SK-N-SH (cell line): ENCODE measurements at regions not wholly inside any gene's neighbourhood (a gene's known extent, or its start where the extent isn't known, plus 50 kb on each side); places are given as distances from the start of the nearest gene placed in this dataset.

ENCODE experiments used
- CTCF ChIA-PET: fragments of 300-600, 350-600 bp; formaldehyde crosslinking; extraction: SDS; loops from one replicate; lab custom pipeline; 2021; lab: Yijun Ruan, JAX
- POLR2A ChIA-PET: fragments of 350-600 bp; sonication (Branson Sonifier 250); formaldehyde crosslinking; extraction: SDS; loops from one replicate; lab custom pipeline; 2020; ENCODE audit warnings: antibody characterized with exemption, inconsistent platforms; lab: Yijun Ruan, JAX
- DNase-seq: peaks from one replicate; pipeline ENCODE4 v3.0.0; 2012
- H2AFZ ChIP-seq: fragments of 200-600 bp; sonication (generic); 2 replicates; pipeline ENCODE4 v1.8.1; 2016; ENCODE audit warnings: antibody characterized with exemption, mild to moderate bottlenecking, low read depth
- H3F3A ChIP-seq: fragments of 200-600 bp; sonication (generic); replicated peaks from 2 replicates; pipeline ENCODE3; 2016; ENCODE audit warnings: antibody characterized with exemption, mild to moderate bottlenecking; ENCODE audit not compliant: insufficient read depth
- H3K27ac ChIP-seq, 2 experiments: fragments of 200-500 bp in 1 of 2; fragments of 200-600 bp in 1 of 2; sonication (Bioruptor generic) in 1 of 2; sonication (generic), shearing (Covaris generic) in 1 of 2; 2 replicates each; pipeline versions ENCODE4 v1.5.1 to v1.6.1; 2014 to 2016; ENCODE audit warnings: low read depth in 2 of 2, inconsistent platforms in 1 of 2, low read length in 1 of 2, mild to moderate bottlenecking in 1 of 2, mixed read lengths in 1 of 2
- H3K27me3 ChIP-seq: fragments of 200-600 bp; sonication (generic), shearing (Covaris generic); 2 replicates; pipeline ENCODE4 v1.6.1; 2016; ENCODE audit warnings: mixed run types; ENCODE audit not compliant: insufficient read depth
- H3K36me3 ChIP-seq, 2 experiments: fragments of 200-500 bp in 1 of 2; fragments of 200-600 bp in 1 of 2; sonication (Bioruptor generic) in 1 of 2; sonication (generic) in 1 of 2; replicated peaks in 1 of 2; 2 replicates each; pipeline versions ENCODE3 to v1.5.1; 2014 to 2016; ENCODE audit warnings: low read length in 1 of 2, mild to moderate bottlenecking in 1 of 2; ENCODE audit not compliant: insufficient read depth in 2 of 2, control insufficient read depth in 1 of 2
- H3K4me1 ChIP-seq, 2 experiments: fragments of 200-500 bp in 1 of 2; fragments of 200-600 bp in 1 of 2; sonication (Bioruptor generic) in 1 of 2; sonication (generic), shearing (Covaris generic) in 1 of 2; 2 replicates each; pipeline versions ENCODE4 v1.5.1 to v1.6.1; 2014 to 2016; ENCODE audit warnings: low read depth in 1 of 2, low read length in 1 of 2, mixed run types in 1 of 2; ENCODE audit not compliant: insufficient read depth in 2 of 2, control insufficient read depth in 1 of 2
- H3K4me2 ChIP-seq: fragments of 200-600 bp; sonication (generic), shearing (Covaris generic); 2 replicates; pipeline ENCODE4 v1.6.1; 2017; ENCODE audit warnings: mixed run types
- H3K4me3 ChIP-seq, 2 experiments: fragments of 200-500 bp in 1 of 2; fragments of 200-600 bp in 1 of 2; sonication (Bioruptor generic) in 1 of 2; sonication (generic), shearing (Covaris generic) in 1 of 2; 2 replicates each; pipeline versions ENCODE4 v1.5.1 to v1.8.1; 2014 to 2016; ENCODE audit warnings: low read depth in 2 of 2, inconsistent platforms in 1 of 2, low read length in 1 of 2, mild to moderate bottlenecking in 1 of 2, mixed read lengths in 1 of 2, moderate library complexity in 1 of 2
- H3K79me2 ChIP-seq: fragments of 200-600 bp; sonication (generic); 2 replicates; pipeline ENCODE4 v1.8.1; 2017; ENCODE audit warnings: mild to moderate bottlenecking; ENCODE audit not compliant: insufficient read depth
- H3K9ac ChIP-seq: fragments of 200-600 bp; sonication (generic); 2 replicates; pipeline ENCODE4 v1.6.1; 2017; ENCODE audit warnings: mixed run types
- H3K9me2 ChIP-seq: fragments of 200-600 bp; sonication (generic); 2 replicates; pipeline ENCODE4 v1.6.1; 2017; ENCODE audit warnings: mixed run types
- H3K9me3 ChIP-seq: fragments of 200-600 bp; sonication (generic); 2 replicates; pipeline ENCODE4 v1.6.1; 2017; ENCODE audit warnings: mixed run types, mild to moderate bottlenecking, moderate library complexity
- H4K20me1 ChIP-seq: fragments of 200-600 bp; sonication (generic); 2 replicates; pipeline ENCODE4 v1.6.1; 2017; ENCODE audit warnings: mild to moderate bottlenecking, mixed run types; ENCODE audit not compliant: insufficient read depth
- CTCF ChIP-seq: fragments of 200-600 bp; sonication (generic); IDR thresholded peaks from 2 replicates; pipeline ENCODE4 v1.6.1; 2017; ENCODE audit warnings: antibody characterized with exemption, mild to moderate bottlenecking, moderate library complexity
- EZH2phosphoT487 ChIP-seq: fragments of 200-600 bp; sonication (generic); IDR thresholded peaks from 2 replicates; pipeline ENCODE4 v1.6.1; 2017; ENCODE audit warnings: low read depth, mixed run types, mild to moderate bottlenecking, antibody characterized with exemption, moderate library complexity, borderline replicate concordance
- FOSL2 ChIP-seq: IDR thresholded peaks from 2 replicates; pipeline ENCODE4 v1.4.0; 2012; ENCODE audit warnings: low read depth, mild to moderate bottlenecking, moderate library complexity, borderline replicate concordance
- FOXM1 ChIP-seq: IDR thresholded peaks from 2 replicates; pipeline ENCODE4 v1.4.0; 2012; ENCODE audit warnings: low read depth, mild to moderate bottlenecking
- GABPA ChIP-seq: IDR thresholded peaks from 2 replicates; pipeline ENCODE4 v1.4.0; 2012; ENCODE audit warnings: low read depth, mild to moderate bottlenecking
- MXI1 ChIP-seq: IDR thresholded peaks from 2 replicates; pipeline ENCODE4 v1.6.1; 2012; ENCODE audit warnings: mild to moderate bottlenecking, low read depth, low read length, improper control_type of control experiment
- PBX3 ChIP-seq: IDR thresholded peaks from 2 replicates; pipeline ENCODE4; 2012
- POLR2AphosphoS5 ChIP-seq: IDR thresholded peaks from 2 replicates; pipeline ENCODE4 v1.6.1; 2012; ENCODE audit warnings: low read depth, low read length
- RCOR1 ChIP-seq: fragments of 150-350 bp; IDR thresholded peaks from 2 replicates; pipeline ENCODE4 v1.6.1; 2017; ENCODE audit warnings: antibody characterized with exemption, low read length
- SIN3A ChIP-seq: IDR thresholded peaks from 2 replicates; pipeline ENCODE4 v1.6.1; 2012; ENCODE audit warnings: low read depth, mild to moderate bottlenecking, low read length, moderate library complexity, borderline replicate concordance
- WGBS: methylation state at CpG from one replicate; pipeline ENCODE4 v1.1.6; 2017; ENCODE audit warnings: low lambda C conversion rate; 5-methylcytosine and 5-hydroxymethylcytosine counted together

- H3K27ac ChIP-seq: no peak overlapping the region
- H3K27me3 ChIP-seq: no peaks in the 10 kb centered on the region
- H3K36me3 ChIP-seq: no peaks in the 10 kb centered on the region
- TF ChIP-seq CTCF (no peak), FOSL2 (no peak), POLR2AphosphoS5 (no peak), PBX3 (no peak), FOXM1 (no peak), MXI1 (no peak), SIN3A (no peak), RCOR1 (no peak), EZH2phosphoT487 (no peak)
- no peaks in the 10 kb centered on the region for H4K20me1 ChIP-seq
- no peaks in the 10 kb centered on the region for H3K79me2 ChIP-seq
- no peaks in the 10 kb centered on the region for H3K4me1 ChIP-seq
- no peak for DNase-seq
- H3K4me2 ChIP-seq: no peak overlapping the region
- CTCF ChIA-PET: no interaction called here
- POLR2A ChIA-PET: no interaction called here
- no peak overlapping the region for H3K4me3 ChIP-seq
- no peaks in the 10 kb centered on the region for H3F3A ChIP-seq
- WGBS: 28% methylated on average over 1 of the region's 1 CpG
- H3K9me2 ChIP-seq: no peaks in the 10 kb centered on the region
- no peaks in the 10 kb centered on the region for H3K9me3 ChIP-seq
- no peak overlapping the region for H2AFZ ChIP-seq
- H3K9ac ChIP-seq: no peak overlapping the region
Observed at GRCh38 chr4:23710298-23710697, 179.5 kb downstream of the PPARGC1A start.

- WGBS: 48% methylated on average over 2 of the region's 2 CpGs
Observed at GRCh38 chr4:23707652-23708026, 182.2 kb downstream of the PPARGC1A start.

More at GRCh38 chr4:23707652-23708026, 182.2 kb downstream of the PPARGC1A start:
- no peak overlapping the region for H2AFZ ChIP-seq
- H3K4me2 ChIP-seq: no peak overlapping the region
- H3K9me2 ChIP-seq: no peaks in the 10 kb centered on the region
- H3K4me3 ChIP-seq: no peak overlapping the region
- no peak overlapping the region for H3K27ac ChIP-seq
- no peak for DNase-seq
- no peaks in the 10 kb centered on the region for H3K36me3 ChIP-seq
- no peak overlapping the region for H3K9ac ChIP-seq
- TF ChIP-seq CTCF (no peak), POLR2AphosphoS5 (no peak), FOSL2 (no peak), GABPA (no peak)
- H3K4me1 ChIP-seq: no peaks in the 10 kb centered on the region
- H3K27me3 ChIP-seq: no peaks in the 10 kb centered on the region
- ChIA-PET CTCF (no interaction called here), POLR2A (no interaction called here)
- H3F3A ChIP-seq: no peaks in the 10 kb centered on the region
- no peaks in the 10 kb centered on the region for H3K9me3 ChIP-seq
- H3K79me2 ChIP-seq: no peaks in the 10 kb centered on the region
- H4K20me1 ChIP-seq: no peaks in the 10 kb centered on the region
